ENCODE measurements at regions not wholly inside any gene's neighbourhood (a gene's known extent, or its start where the extent isn't known, plus 50 kb on each side); places are given as distances from the start of the nearest gene placed in this dataset.
"Not testable (repeated sequence)": the region's sequence is repeated elsewhere in the genome, so short reads cannot be mapped to it uniquely, and the experiment has no call there.

DNA sequence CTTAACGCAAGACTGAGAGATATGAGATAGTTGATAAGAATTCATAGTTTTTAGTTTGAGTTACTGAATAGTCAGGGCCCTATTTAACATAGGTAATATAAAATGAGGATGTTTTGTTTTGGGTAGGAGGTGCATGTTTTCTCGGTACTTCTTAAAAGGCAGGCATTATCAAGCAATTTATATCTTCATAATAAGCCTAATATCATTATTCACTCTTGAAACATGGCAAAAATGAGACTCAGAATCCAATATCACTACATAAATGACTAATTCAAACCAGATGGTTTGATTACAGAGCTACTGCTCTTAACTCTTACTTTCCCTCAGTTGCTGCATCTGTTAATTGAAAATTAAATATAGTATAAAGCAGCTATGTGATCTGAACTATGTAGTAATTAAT is 2038.7 kb downstream of the EFNA5 start:
- H3K27me3 ChIP-seq, result no peaks in the 10 kb centered on the region
- ATAC-seq (no peak), DNase-seq (no peak)
- H3K27ac ChIP-seq, result no peak overlapping the region
- intact Hi-C loops (cut with DNase I), result no loop called here
- TF ChIP-seq, protein P1, sequence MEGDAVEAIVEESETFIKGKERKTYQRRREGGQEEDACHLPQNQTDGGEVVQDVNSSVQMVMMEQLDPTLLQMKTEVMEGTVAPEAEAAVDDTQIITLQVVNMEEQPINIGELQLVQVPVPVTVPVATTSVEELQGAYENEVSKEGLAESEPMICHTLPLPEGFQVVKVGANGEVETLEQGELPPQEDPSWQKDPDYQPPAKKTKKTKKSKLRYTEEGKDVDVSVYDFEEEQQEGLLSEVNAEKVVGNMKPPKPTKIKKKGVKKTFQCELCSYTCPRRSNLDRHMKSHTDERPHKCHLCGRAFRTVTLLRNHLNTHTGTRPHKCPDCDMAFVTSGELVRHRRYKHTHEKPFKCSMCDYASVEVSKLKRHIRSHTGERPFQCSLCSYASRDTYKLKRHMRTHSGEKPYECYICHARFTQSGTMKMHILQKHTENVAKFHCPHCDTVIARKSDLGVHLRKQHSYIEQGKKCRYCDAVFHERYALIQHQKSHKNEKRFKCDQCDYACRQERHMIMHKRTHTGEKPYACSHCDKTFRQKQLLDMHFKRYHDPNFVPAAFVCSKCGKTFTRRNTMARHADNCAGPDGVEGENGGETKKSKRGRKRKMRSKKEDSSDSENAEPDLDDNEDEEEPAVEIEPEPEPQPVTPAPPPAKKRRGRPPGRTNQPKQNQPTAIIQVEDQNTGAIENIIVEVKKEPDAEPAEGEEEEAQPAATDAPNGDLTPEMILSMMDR (IDR thresholded peaks at IDR 0.05), result no peak
- H3K36me3 ChIP-seq, result no peaks in the 10 kb centered on the region
- no peak overlapping the region for H3K4me3 ChIP-seq
- no peaks in the 10 kb centered on the region for H3K4me1 ChIP-seq
- no peaks in the 10 kb centered on the region for H3K9me3 ChIP-seq

DNA sequence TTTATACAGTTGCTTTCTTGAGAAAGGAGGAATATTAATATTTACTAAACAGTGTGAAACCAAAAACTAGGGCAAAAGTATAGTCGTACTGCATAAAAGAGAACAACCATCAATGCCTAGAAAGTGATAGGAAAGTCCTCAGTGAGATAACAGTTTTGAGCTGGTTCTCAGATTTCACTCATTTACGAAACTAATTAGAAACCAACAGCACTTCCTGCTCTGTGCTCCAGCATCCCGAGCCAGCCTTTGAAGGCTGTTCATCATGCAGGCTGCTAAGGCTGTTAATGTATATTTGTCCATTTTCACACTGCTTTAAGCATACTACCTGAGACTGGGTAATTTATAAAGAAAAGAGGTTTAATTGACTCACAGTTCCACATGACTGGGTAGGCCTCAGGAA is 2039.9 kb downstream of the EFNA5 start:
- DNase-seq, result no peak
- H3K4me1 ChIP-seq, result no peaks in the 10 kb centered on the region
- intact Hi-C loops (cut with DNase I), result no loop called here
- no peaks in the 10 kb centered on the region for H3K36me3 ChIP-seq
- ATAC-seq, result no peak
- no peak overlapping the region for H3K4me3 ChIP-seq
- no peaks in the 10 kb centered on the region for H3K9me3 ChIP-seq
- no peak overlapping the region for H3K27ac ChIP-seq
- TF ChIP-seq, protein P1 (IDR thresholded peaks at IDR 0.05), result no peak
- no peaks in the 10 kb centered on the region for H3K27me3 ChIP-seq

DNA sequence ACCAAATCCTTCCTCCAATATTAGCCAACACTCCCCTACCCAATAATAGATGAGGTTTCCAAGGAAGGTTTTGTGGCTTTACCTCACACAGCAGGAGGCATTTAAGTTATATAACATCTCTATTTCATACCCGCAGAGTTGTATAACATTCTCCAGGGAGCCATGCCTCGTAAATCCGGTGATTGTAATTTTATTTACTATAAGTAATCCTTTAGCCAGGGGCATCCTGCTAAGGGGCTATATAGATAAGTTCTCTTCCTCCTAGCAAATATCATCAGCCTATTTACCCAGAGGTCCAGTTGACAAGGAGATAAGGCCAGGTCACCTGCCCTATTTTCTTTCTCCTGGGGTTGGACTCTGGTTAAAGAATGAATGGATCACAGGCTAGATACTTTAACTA is 2051.0 kb downstream of the EFNA5 start:
- Histone ChIP-seq H3K9me3 (no peaks in the 10 kb centered on the region), H3K27me3 (no peaks in the 10 kb centered on the region), H3K4me3 (no peak overlapping the region), H3K27ac (no peak overlapping the region), H3K36me3 (no peaks in the 10 kb centered on the region), H3K4me1 (no peaks in the 10 kb centered on the region)
- DNase-seq (no peak), ATAC-seq (no peak)
- TF ChIP-seq, protein P1 (IDR thresholded peaks at IDR 0.05), result no peak
- intact Hi-C loops (cut with DNase I), result no loop called here

DNA sequence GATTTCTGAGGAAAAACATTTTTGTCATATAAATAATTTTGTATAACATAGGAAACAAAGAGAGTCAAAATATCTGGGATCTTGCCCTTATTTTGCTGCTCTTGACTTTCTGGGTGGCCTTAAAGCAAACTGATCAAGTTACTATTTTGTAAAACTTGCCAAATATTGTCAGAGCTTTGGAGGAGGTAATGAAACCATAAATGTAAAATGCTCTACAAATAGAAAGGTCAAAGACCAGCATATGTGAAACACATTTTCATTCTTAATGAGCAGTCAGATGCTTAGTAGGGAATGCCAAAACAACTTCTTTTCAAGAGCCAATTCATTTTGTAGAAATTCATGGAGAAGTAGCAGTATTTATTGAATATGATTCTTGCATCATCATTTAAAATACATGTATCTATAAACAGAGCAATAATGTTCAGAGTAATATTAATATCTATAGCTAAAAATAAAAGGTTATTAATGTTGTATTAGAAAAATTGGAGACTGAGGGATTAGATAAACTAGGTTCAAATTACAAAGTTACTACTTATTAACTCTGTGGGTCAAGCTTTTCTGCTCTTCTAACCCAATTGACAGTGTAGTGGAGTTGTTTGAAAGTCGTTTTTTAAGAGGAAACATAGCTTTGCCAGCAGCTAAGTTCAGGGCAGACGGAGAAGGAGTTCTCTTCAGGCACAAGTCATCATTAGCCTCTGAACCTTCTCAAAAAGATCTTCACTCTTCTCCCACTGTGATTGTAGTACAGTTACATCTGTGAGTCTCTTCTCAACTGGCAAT is 2053.1 kb downstream of the EFNA5 start:
- intact Hi-C loops (cut with DNase I), result no loop called here
- ATAC-seq, result no peak
- Histone ChIP-seq H3K9me3 (no peaks in the 10 kb centered on the region), H3K36me3 (no peaks in the 10 kb centered on the region), H3K4me3 (no peak overlapping the region), H3K27me3 (no peaks in the 10 kb centered on the region), H3K4me1 (no peaks in the 10 kb centered on the region), H3K27ac (no peak overlapping the region)
- no peak for DNase-seq
- TF ChIP-seq, protein P1 (IDR thresholded peaks at IDR 0.05), result no peak

DNA sequence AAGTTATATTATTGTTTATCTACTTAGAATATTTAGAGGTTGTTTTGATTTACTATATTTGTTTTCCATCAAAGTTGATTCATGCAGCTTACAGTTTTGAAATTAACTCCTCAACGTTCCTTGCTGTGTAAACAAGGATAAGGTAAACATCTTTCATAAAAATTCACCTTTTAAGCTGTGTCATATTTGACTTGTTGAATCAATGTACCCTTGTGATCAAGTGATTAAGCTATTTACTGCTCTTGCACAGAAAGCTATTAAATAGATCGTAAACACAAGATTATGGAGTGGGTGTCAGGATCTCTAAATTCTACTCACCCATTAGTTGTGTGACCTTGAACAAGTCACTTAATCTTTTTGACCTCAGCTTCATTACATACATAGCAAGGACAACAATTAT is 2054.0 kb upstream of the NUDT12 start:
- Histone ChIP-seq H3K4me3 (no peak overlapping the region), H3K27ac (no peak overlapping the region), H3K9me3 (no peaks in the 10 kb centered on the region), H3K4me1 (no peaks in the 10 kb centered on the region), H3K36me3 (no peaks in the 10 kb centered on the region), H3K27me3 (no peaks in the 10 kb centered on the region)
- TF ChIP-seq, protein P1 (IDR thresholded peaks at IDR 0.05), result no peak
- DNase-seq (no peak), ATAC-seq (no peak)
- intact Hi-C loops (cut with DNase I), result no loop called here

DNA sequence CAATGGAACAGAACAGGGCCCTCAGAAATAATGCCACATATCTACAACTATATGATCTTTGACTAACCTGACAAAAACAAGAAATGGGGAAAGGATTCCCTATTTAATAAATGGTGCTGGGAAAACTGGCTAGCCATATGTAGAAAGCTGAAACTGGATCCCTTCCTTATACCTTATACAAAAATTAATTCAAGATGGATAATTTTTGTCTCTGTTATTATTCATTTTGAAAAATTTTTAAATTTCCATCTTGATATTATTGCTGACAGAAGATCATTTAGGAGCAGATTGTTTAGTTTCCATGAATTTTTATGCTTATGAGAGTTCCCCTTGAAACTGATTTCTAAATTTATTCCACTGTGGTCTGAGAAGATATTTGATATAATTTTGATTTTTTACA is 2039.8 kb upstream of the NUDT12 start:
- H3K27me3 ChIP-seq; H3K9me3 ChIP-seq; H3K4me3 ChIP-seq; H3K27ac ChIP-seq; DNase-seq; ATAC-seq; H3K4me1 ChIP-seq; H3K36me3 ChIP-seq; intact Hi-C loops (cut with DNase I): not testable (repeated sequence)
